ENCODE measurements at regions not wholly inside any gene's neighbourhood (a gene's known extent, or its start where the extent isn't known, plus 50 kb on each side); places are given as distances from the start of the nearest gene placed in this dataset.
"Not testable (repeated sequence)": the region's sequence is repeated elsewhere in the genome, so short reads cannot be mapped to it uniquely, and the experiment has no call there.

- not testable (repeated sequence) for DNase-seq
These were observed 64.8 kb downstream of the B4GALT7 start for GRCh38 chr5:177664737-177665136.

- DNase-seq = not testable (repeated sequence)
These were observed 65.2 kb downstream of the B4GALT7 start for GRCh38 chr5:177665172-177665571.

- not testable (repeated sequence) for DNase-seq
These were observed 66.0 kb downstream of the B4GALT7 start for GRCh38 chr5:177665960-177666359.

GRCh38 chr5:177671035-177671754 is 71.3 kb downstream of the B4GALT7 start:
- peak; percentile 10 for DNase-seq

GRCh38 chr5:177671755-177672690 is 72.1 kb downstream of the B4GALT7 start:
- DNase-seq = peak; percentile 79

All from stimulated activated CD4-positive, alpha-beta T cell treated with anti-CD3 and anti-CD28 coated beads, Interleukin-12 subunit alpha, Interleukin-12 subunit beta, amount 100 ng/mL, for 4 hours (primary cell).